HG03520 (cell line): ENCODE measurements at regions not wholly inside any gene's neighbourhood (a gene's known extent, or its start where the extent isn't known, plus 50 kb on each side); places are given as distances from the start of the nearest gene placed in this dataset.

ENCODE experiments used
- ATAC-seq: cut with Tn5 transposase; IDR thresholded peaks from one replicate; pipeline ENCODE4 v1.9.1; 2021; ENCODE audit warnings: mild to moderate bottlenecking, moderate library complexity; ENCODE audit not compliant: unreplicated experiment

GRCh38 chr13:110097013-110097412, 209.9 kb downstream of the COL4A1 start:
- ATAC-seq: no peak

GRCh38 chr13:110092831-110093247, 214.1 kb downstream of the COL4A1 start:
- no peak for ATAC-seq

- ATAC-seq: no peak
These were observed 217.1 kb downstream of the COL4A1 start for GRCh38 chr13:110089815-110090214.

GRCh38 chr13:110089100-110089499, 217.9 kb downstream of the COL4A1 start:
- ATAC-seq: no peak

GRCh38 chr13:110073982-110074381, 233.0 kb downstream of the COL4A1 start:
- ATAC-seq: no peak

GRCh38 chr13:110070511-110071120, 236.3 kb downstream of the COL4A1 start:
- no peak for ATAC-seq

- no peak for ATAC-seq
These were observed 236.9 kb downstream of the COL4A1 start for GRCh38 chr13:110070046-110070445.

GRCh38 chr13:110068176-110068473, 238.8 kb downstream of the COL4A1 start:
- no peak for ATAC-seq

- ATAC-seq: no peak
These were observed 239.4 kb downstream of the COL4A1 start for GRCh38 chr13:110067355-110068175.

- no peak for ATAC-seq
These were observed 241.2 kb downstream of the COL4A1 start for GRCh38 chr13:110065780-110066179.

- ATAC-seq: no peak
These were observed 243.2 kb downstream of the COL4A1 start for GRCh38 chr13:110063490-110064421.

GRCh38 chr13:110062777-110063442, 244.0 kb downstream of the COL4A1 start:
- no peak for ATAC-seq

- ATAC-seq: no peak
These were observed 244.7 kb downstream of the COL4A1 start for GRCh38 chr13:110062077-110062776.

- no peak for ATAC-seq
These were observed 245.7 kb downstream of the COL4A1 start for GRCh38 chr13:110061270-110061669.

GRCh38 chr13:110057052-110057451, 249.9 kb downstream of the COL4A1 start:
- ATAC-seq: no peak

- no peak for ATAC-seq
These were observed 250.3 kb downstream of the COL4A1 start for GRCh38 chr13:110056640-110057039.

GRCh38 chr13:110055089-110055488, 251.9 kb downstream of the COL4A1 start:
- ATAC-seq: peak; percentile 75

GRCh38 chr13:110054041-110054440, 252.9 kb downstream of the COL4A1 start:
- no peak for ATAC-seq

GRCh38 chr13:110047496-110047895, 259.5 kb downstream of the COL4A1 start:
- ATAC-seq: no peak

GRCh38 chr13:110046811-110047210, 260.1 kb downstream of the COL4A1 start:
- no peak for ATAC-seq
